Lower lobe of right lung (tissue), 2 donors: ENCODE measurements at regions not wholly inside any gene's neighbourhood (a gene's known extent, or its start where the extent isn't known, plus 50 kb on each side); places are given as distances from the start of the nearest gene placed in this dataset.

Experiments used
- ATAC-seq, 2 donors: fragments of 200-7000 bp; cut with Tn5 transposase; one replicate each; pipeline ENCODE4 v1.9.1; 2020 to 2022; ENCODE audit warnings: mild to moderate bottlenecking in 2 of 2, moderate library complexity in 2 of 2
- DNase-seq: peaks from one replicate; pipeline ENCODE4 v3.0.0-alpha.2; 2020
- H3K27ac ChIP-seq: fragments of 200-600 bp; one replicate; pipeline ENCODE4 v1.8.0; 2022
- H3K27me3 ChIP-seq: fragments of 200-600 bp; one replicate; pipeline ENCODE4 v1.8.0; 2022; ENCODE audit warnings: low read depth
- H3K36me3 ChIP-seq: fragments of 200-600 bp; one replicate; pipeline ENCODE4 v1.8.0; 2022; ENCODE audit warnings: mild to moderate bottlenecking
- H3K4me1 ChIP-seq: fragments of 200-600 bp; one replicate; pipeline ENCODE4 v1.8.0; 2022
- H3K4me3 ChIP-seq: fragments of 200-600 bp; one replicate; pipeline ENCODE4 v1.8.0; 2022; ENCODE audit warnings: mild to moderate bottlenecking
- H3K9me3 ChIP-seq: fragments of 200-600 bp; one replicate; pipeline ENCODE4 v1.8.0; 2022
- intact Hi-C: fragments of 100-400 bp; cut with DNase I; formaldehyde crosslinking; loops from one replicate; pipeline ENCODE4 v1.11.0; 2022
- TF ChIP-seq, protein P1 (sequence below): fragments of 200-600 bp; IDR thresholded peaks from one replicate; pipeline ENCODE4 v1.8.0; 2022; ENCODE audit warnings: antibody characterized with exemption, mild to moderate bottlenecking
- donor health status: DM: no; HTN: yes; CAD: no; lungs with severe emphysema.

DNA sequence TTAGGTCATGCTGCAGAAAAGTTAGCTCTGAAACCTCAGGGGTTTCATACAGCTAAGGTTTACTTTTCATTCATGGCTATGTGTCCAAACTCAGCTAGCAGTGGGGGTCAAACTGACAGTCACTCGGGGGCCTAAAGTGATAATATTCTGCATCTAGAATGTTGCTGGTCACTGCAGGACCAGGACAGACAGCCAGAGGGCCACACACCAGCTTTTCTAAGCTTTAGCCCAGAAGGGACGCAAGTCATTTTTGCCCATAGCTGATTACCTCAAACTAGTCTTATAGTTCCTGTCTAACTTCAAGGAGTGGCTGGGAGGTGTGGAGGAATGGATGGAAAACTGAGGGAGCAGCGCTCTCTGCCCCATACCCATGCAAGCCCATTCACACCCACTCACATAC lies 163.0 kb upstream of the NLRP1 start:
- Histone ChIP-seq H3K9me3 (no peaks in the 10 kb centered on the region), H3K4me1 (no peaks in the 10 kb centered on the region), H3K27ac (no peak overlapping the region), H3K4me3 (no peak overlapping the region), H3K27me3 (no peaks in the 10 kb centered on the region), H3K36me3 (no peaks in the 10 kb centered on the region)
- no peak for ATAC-seq
- intact Hi-C loops = no loop called here
- DNase-seq = no peak
- TF ChIP-seq, protein P1, sequence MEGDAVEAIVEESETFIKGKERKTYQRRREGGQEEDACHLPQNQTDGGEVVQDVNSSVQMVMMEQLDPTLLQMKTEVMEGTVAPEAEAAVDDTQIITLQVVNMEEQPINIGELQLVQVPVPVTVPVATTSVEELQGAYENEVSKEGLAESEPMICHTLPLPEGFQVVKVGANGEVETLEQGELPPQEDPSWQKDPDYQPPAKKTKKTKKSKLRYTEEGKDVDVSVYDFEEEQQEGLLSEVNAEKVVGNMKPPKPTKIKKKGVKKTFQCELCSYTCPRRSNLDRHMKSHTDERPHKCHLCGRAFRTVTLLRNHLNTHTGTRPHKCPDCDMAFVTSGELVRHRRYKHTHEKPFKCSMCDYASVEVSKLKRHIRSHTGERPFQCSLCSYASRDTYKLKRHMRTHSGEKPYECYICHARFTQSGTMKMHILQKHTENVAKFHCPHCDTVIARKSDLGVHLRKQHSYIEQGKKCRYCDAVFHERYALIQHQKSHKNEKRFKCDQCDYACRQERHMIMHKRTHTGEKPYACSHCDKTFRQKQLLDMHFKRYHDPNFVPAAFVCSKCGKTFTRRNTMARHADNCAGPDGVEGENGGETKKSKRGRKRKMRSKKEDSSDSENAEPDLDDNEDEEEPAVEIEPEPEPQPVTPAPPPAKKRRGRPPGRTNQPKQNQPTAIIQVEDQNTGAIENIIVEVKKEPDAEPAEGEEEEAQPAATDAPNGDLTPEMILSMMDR = no peak

DNA sequence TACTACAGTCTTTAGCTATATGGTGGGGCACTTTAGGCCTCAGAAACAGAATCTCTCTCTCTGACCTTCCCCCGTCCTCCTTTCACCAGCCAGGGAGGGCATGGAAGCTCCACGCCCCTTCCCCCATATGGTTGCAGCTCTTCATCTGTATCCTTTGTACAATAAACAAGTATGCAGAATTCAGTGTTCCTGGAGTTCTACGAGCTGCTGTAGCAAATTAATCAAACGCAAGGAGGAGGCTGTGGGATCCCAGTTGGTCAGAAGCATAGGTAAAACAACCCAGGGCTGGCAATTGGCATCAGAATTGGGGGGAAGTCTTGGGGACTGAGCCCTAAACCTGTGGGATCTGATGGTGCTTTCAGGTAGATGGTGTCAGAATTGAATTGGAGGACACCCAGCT lies 163.7 kb upstream of the NLRP1 start:
- TF ChIP-seq, protein P1 = no peak
- no peaks in the 10 kb centered on the region for H3K36me3 ChIP-seq
- no peak for DNase-seq
- H3K4me1 ChIP-seq = no peaks in the 10 kb centered on the region
- no peak overlapping the region for H3K27ac ChIP-seq
- intact Hi-C loops = no loop called here
- ATAC-seq = no peak
- H3K4me3 ChIP-seq = no peak overlapping the region
- H3K27me3 ChIP-seq = no peaks in the 10 kb centered on the region
- H3K9me3 ChIP-seq = no peaks in the 10 kb centered on the region

DNA sequence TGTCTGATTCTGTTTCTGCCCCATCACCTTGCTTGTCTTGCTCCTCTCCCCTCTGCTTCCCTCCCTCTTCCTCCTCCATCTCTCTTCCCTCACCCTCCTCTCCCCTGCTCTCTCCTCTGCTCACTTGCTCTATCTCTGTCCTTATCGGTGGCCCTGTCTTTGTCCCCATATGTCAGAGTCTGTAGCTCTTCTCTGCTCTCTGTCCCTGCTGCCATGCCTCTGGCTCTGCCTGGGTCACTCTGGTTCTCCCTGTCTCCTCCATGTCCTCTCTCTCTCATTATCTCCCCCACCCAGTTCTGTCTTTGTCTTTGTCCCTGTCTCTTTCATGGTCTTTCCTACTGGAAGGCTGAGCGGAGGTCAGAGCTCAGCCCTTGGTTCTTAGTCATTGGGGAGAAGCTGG lies 169.1 kb upstream of the NLRP1 start:
- no peak overlapping the region for H3K27ac ChIP-seq

DNA sequence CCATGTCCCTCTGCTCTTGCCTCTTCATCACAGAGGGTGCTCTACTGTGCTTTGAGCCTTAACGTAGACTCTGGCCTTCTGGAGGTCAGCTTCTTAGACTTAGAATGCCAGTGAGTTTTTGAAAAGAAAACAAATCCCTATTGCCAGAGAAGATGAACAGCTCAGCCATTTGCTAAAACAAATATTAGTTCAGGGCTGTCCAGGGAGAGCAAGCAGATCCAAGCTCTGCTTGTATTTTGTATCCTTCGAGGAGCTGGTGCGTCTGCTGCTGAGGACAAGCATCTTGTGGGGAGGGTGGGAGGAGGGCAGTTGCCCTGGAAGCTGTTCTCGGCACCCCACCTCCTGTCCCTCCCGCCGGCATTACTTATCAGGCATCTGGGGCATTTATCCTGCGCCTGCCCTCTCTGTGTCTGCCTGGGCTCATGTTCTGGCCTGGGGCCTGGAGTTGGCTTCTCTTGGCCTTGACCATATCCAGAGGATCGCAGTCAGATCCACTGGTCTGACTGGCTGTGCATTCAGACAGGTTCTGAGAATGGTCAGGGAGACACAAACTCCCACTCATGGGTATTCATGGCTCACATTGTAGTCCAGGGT lies 173.1 kb upstream of the NLRP1 start:
- intact Hi-C loops = no loop called here
- H3K27ac ChIP-seq = no peak overlapping the region
- TF ChIP-seq, protein P1 = no peak
- H3K4me1 ChIP-seq = no peaks in the 10 kb centered on the region
- no peaks in the 10 kb centered on the region for H3K9me3 ChIP-seq
- H3K4me3 ChIP-seq = no peak overlapping the region
- ATAC-seq (no peak), DNase-seq (no peak)
- H3K27me3 ChIP-seq = peaks cover 25% of the 10 kb centered on the region
- no peaks in the 10 kb centered on the region for H3K36me3 ChIP-seq

More for the DNA sequence above, 169.1 kb upstream of the NLRP1 start:
- H3K4me1 ChIP-seq = no peaks in the 10 kb centered on the region
- TF ChIP-seq, protein P1 = no peak
- peaks cover 18% of the 10 kb centered on the region for H3K27me3 ChIP-seq
- intact Hi-C loops = no loop called here
- no peaks in the 10 kb centered on the region for H3K9me3 ChIP-seq
- no peak overlapping the region for H3K4me3 ChIP-seq
- ATAC-seq (no peak), DNase-seq (no peak)
- no peaks in the 10 kb centered on the region for H3K36me3 ChIP-seq

DNA sequence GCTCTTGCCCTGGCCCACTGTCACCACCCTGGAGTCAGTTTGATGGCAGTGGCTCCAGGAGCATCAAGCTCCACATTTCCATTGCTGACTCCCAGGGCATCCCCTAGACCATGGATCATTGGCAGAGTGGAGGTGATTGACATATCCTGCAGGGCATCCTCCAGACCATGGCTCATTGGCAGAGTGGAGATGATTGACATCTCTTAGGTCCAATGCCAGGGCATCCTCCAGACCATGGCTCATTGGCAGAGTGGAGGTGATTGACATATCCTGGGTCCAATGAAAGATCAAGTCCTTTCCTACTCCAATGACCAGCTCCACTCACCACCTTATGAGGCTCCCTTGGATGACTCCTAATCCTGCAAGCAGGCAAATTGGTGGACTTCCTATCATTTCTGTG lies 174.3 kb upstream of the NLRP1 start:
- intact Hi-C loops = no loop called here
- Histone ChIP-seq H3K9me3 (no peaks in the 10 kb centered on the region), H3K4me1 (no peaks in the 10 kb centered on the region), H3K36me3 (no peaks in the 10 kb centered on the region), H3K27me3 (peaks cover 25% of the 10 kb centered on the region), H3K27ac (no peak overlapping the region), H3K4me3 (no peak overlapping the region)
- ATAC-seq (no peak), DNase-seq (no peak)
- TF ChIP-seq, protein P1 = no peak

DNA sequence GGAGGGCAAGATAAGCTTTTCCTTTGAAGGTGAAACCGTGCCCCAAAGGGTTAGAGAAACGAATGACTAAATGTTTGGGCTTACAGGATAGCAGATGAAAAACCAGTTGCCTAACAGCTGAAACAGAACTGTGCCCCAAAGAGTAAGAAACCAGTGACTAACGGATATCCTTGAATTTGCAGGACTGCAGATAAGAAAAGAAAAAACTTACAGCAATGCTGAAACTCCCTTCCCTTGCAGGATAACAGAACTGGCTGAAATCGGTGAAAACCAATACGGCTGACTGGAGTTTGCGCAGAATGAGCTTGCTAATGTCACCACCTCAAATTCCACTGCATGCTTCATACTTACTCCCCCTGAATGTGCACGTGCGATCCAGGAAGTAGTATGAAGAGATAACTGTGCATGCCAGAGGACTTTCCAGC lies 175.2 kb upstream of the NLRP1 start:
- H3K27ac ChIP-seq = no peak overlapping the region
- H3K4me3 ChIP-seq = no peak overlapping the region
- no peaks in the 10 kb centered on the region for H3K9me3 ChIP-seq
- H3K36me3 ChIP-seq = no peaks in the 10 kb centered on the region
- DNase-seq (no peak), ATAC-seq (no peak)
- H3K4me1 ChIP-seq = no peaks in the 10 kb centered on the region
- TF ChIP-seq, protein P1 = no peak
- intact Hi-C loops = no loop called here
- H3K27me3 ChIP-seq = peaks cover 22% of the 10 kb centered on the region
